ENCODE measurements at regions not wholly inside any gene's neighbourhood (a gene's known extent, or its start where the extent isn't known, plus 50 kb on each side); places are given as distances from the start of the nearest gene placed in this dataset.

GRCh38 chr17:68740555-68741447 is 139.6 kb upstream of the FAM20A start:
- peak; percentile 34 for TF ChIP-seq CTCF (conservative IDR thresholded peaks at IDR 0.05)
- no peak for TF ChIP-seq ZFX (IDR thresholded peaks at IDR 0.05)
